CD14-positive monocyte (primary cell): ENCODE measurements at regions not wholly inside any gene's neighbourhood (a gene's known extent, or its start where the extent isn't known, plus 50 kb on each side); places are given as distances from the start of the nearest gene placed in this dataset.

Experiments used
- DNase-seq, 3 donors: peaks; one replicate each; pipeline ENCODE4 v3.0.0-alpha.2; 2011 to 2022
- H2AFZ ChIP-seq: 2 replicates; pipeline ENCODE4 v1.6.0; 2012; ENCODE audit warnings: mild to moderate bottlenecking, low read depth, low read length, inconsistent platforms; ENCODE audit not compliant: insufficient read depth, poor library complexity, severe bottlenecking
- H3K27ac ChIP-seq, 2 donors: 1 replicate in 1 of 2; 2 replicates in 1 of 2; pipeline ENCODE4 v1.5.1; 2012 to 2013; ENCODE audit warnings: low read length in 2 of 2, control low read depth in 1 of 2, inconsistent platforms in 1 of 2, low read depth in 1 of 2, mild to moderate bottlenecking in 1 of 2
- H3K27me3 ChIP-seq, 2 donors: one replicate each; pipeline versions ENCODE4 v1.6.0 to v1.6.1; 2011 to 2013; ENCODE audit warnings: low read length in 2 of 2; ENCODE audit not compliant: control insufficient read depth in 2 of 2, insufficient read depth in 2 of 2
- H3K36me3 ChIP-seq, 2 donors: replicated peaks in 1 of 2; 1 replicate in 1 of 2; 2 replicates in 1 of 2; pipeline versions ENCODE4 v1.5.1 to v1.6.1; 2012 to 2013; ENCODE audit warnings: low read length in 2 of 2, control low read depth in 1 of 2, inconsistent platforms in 1 of 2, mild to moderate bottlenecking in 1 of 2; ENCODE audit not compliant: insufficient read depth in 2 of 2, control insufficient read depth in 1 of 2
- H3K4me1 ChIP-seq, 2 donors: 1 replicate in 1 of 2; 2 replicates in 1 of 2; pipeline versions ENCODE4 v1.5.1 to v1.6.1; 2012 to 2013; ENCODE audit warnings: low read length in 2 of 2, control low read depth in 1 of 2, inconsistent platforms in 1 of 2, mild to moderate bottlenecking in 1 of 2, moderate library complexity in 1 of 2; ENCODE audit not compliant: insufficient read depth in 2 of 2, control insufficient read depth in 1 of 2
- H3K4me2 ChIP-seq: replicated peaks from 2 replicates; pipeline ENCODE3; 2012; ENCODE audit warnings: low read length, moderate library complexity, mild to moderate bottlenecking; ENCODE audit not compliant: poor library complexity, severe bottlenecking; ENCODE audit errors: extremely low read depth
- H3K4me3 ChIP-seq, 3 experiments: fragments of 200-600 bp in 1 of 3; sonication (generic) in 1 of 3; replicated peaks in 1 of 3; 1 replicate in 2 of 3; 2 replicates in 1 of 3; pipeline ENCODE4 v1.5.1; 2011 to 2013; ENCODE audit warnings: low read length in 3 of 3, mild to moderate bottlenecking in 3 of 3, control low read depth in 2 of 3, low read depth in 2 of 3, inconsistent platforms in 1 of 3, moderate library complexity in 1 of 3
- H3K79me2 ChIP-seq: 2 replicates; pipeline ENCODE4 v1.6.0; 2012; ENCODE audit warnings: mild to moderate bottlenecking, control low read depth, inconsistent platforms, low read length, moderate library complexity; ENCODE audit not compliant: insufficient read depth
- H3K9ac ChIP-seq: 2 replicates; pipeline ENCODE4 v1.6.0; 2017; ENCODE audit warnings: low read length, mild to moderate bottlenecking; ENCODE audit not compliant: insufficient read depth, poor library complexity, severe bottlenecking
- H3K9me3 ChIP-seq, 2 donors: replicated peaks in 1 of 2; 1 replicate in 1 of 2; 2 replicates in 1 of 2; pipeline versions ENCODE4 v1.5.1 to v1.6.1; 2012 to 2013; ENCODE audit warnings: low read length in 2 of 2, control low read depth in 1 of 2; ENCODE audit not compliant: control insufficient read depth in 1 of 2, insufficient read depth in 1 of 2
- H4K20me1 ChIP-seq: 2 replicates; pipeline ENCODE4 v1.6.0; 2012; ENCODE audit warnings: mild to moderate bottlenecking, low read length, control low read depth, moderate library complexity; ENCODE audit not compliant: insufficient read depth
- H3K27ac Mint-ChIP-seq, 7 donors: one replicate each; pipeline ENCODE4 v1.8.0; 2020; ENCODE audit warnings: mild to moderate bottlenecking in 7 of 7, mixed read lengths in 7 of 7, moderate library complexity in 6 of 7, inconsistent platforms in 2 of 7
- H3K27me3 Mint-ChIP-seq, 3 donors: one replicate each; pipeline ENCODE4 v1.8.0; 2021 to 2022; ENCODE audit warnings: low read depth in 3 of 3, mild to moderate bottlenecking in 3 of 3, mixed read lengths in 3 of 3, moderate library complexity in 3 of 3, inconsistent platforms in 1 of 3
- H3K36me3 Mint-ChIP-seq, 2 donors: one replicate each; pipeline ENCODE4 v1.8.0; 2020; ENCODE audit warnings: mixed read lengths in 2 of 2, inconsistent platforms in 1 of 2, mild to moderate bottlenecking in 1 of 2
- H3K4me1 Mint-ChIP-seq: one replicate; pipeline ENCODE4 v1.8.0; 2020; ENCODE audit warnings: mild to moderate bottlenecking, mixed read lengths
- H3K4me3 Mint-ChIP-seq, 2 donors: one replicate each; pipeline ENCODE4 v1.8.0; 2020; ENCODE audit warnings: mild to moderate bottlenecking in 2 of 2, mixed read lengths in 2 of 2, moderate library complexity in 1 of 2
- H3K9me3 Mint-ChIP-seq, 7 donors: one replicate each; pipeline ENCODE4 v1.8.0; 2020 to 2022; ENCODE audit warnings: mixed read lengths in 7 of 7, mild to moderate bottlenecking in 6 of 7, moderate library complexity in 6 of 7, inconsistent platforms in 2 of 7
- WGBS: methylation state at CpG from one replicate; pipeline ENCODE4 v1.1.5; 2013; ENCODE audit warnings: missing lambda C conversion rate; ENCODE audit not compliant: insufficient coverage; 5-methylcytosine and 5-hydroxymethylcytosine counted together
- intact Hi-C, 2 donors: fragments of 100-400 bp; cut with micrococcal nuclease; formaldehyde crosslinking; loops; one replicate each; pipeline versions ENCODE4 v1.15.0 to v1.15.1; 2023
- TF ChIP-seq, protein P1 (sequence below): fragments of 200-600 bp; IDR thresholded peaks from one replicate; pipeline ENCODE4 v1.8.0; 2022; ENCODE audit warnings: antibody characterized with exemption, mild to moderate bottlenecking

DNA sequence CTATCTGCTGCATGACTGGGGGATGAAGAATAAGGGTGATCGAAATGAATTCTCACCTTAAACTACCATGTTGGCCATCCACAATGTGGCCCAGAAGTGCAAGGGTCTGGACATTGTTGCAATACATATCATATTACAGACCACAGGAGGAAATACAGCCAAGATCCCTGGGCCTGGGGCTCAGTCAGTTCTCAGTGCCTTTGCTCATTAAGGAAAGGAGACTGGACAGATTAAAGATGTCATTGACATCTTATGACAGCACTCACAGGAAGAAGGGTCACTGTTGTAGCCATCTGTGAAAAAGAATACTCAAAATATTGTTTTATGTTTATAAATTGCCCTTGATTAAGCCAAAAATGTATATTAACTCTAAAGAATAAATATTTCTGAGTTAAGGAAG is 1345.2 kb downstream of the FSTL5 start:
- no peak overlapping the region for H3K4me3 ChIP-seq
- H3K4me1 ChIP-seq = no peaks in the 10 kb centered on the region
- H3K4me2 ChIP-seq = no peak overlapping the region
- Mint-ChIP-seq H3K9me3 (peaks cover 0 to 6% (median 0%) of the 10 kb centered on the region in 7 donors), H3K4me3 (no peak overlapping the region), H3K27ac (no peak overlapping the region), H3K4me1 (no peaks in the 10 kb centered on the region), H3K27me3 (peaks cover 0 to 2% (median 0%) of the 10 kb centered on the region in 3 donors), H3K36me3 (no peaks in the 10 kb centered on the region)
- TF ChIP-seq, protein P1, sequence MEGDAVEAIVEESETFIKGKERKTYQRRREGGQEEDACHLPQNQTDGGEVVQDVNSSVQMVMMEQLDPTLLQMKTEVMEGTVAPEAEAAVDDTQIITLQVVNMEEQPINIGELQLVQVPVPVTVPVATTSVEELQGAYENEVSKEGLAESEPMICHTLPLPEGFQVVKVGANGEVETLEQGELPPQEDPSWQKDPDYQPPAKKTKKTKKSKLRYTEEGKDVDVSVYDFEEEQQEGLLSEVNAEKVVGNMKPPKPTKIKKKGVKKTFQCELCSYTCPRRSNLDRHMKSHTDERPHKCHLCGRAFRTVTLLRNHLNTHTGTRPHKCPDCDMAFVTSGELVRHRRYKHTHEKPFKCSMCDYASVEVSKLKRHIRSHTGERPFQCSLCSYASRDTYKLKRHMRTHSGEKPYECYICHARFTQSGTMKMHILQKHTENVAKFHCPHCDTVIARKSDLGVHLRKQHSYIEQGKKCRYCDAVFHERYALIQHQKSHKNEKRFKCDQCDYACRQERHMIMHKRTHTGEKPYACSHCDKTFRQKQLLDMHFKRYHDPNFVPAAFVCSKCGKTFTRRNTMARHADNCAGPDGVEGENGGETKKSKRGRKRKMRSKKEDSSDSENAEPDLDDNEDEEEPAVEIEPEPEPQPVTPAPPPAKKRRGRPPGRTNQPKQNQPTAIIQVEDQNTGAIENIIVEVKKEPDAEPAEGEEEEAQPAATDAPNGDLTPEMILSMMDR = no peak
- H3K36me3 ChIP-seq = no peaks in the 10 kb centered on the region
- intact Hi-C loops = no loop called here
- no peak overlapping the region for H3K9ac ChIP-seq
- H2AFZ ChIP-seq = no peak overlapping the region
- WGBS = no CpG with 5 or more reads among the region's 1 CpG
- no peaks in the 10 kb centered on the region for H3K9me3 ChIP-seq
- no peaks in the 10 kb centered on the region for H3K79me2 ChIP-seq
- H3K27ac ChIP-seq = no peak overlapping the region
- H4K20me1 ChIP-seq = no peaks in the 10 kb centered on the region
- H3K27me3 ChIP-seq = no peaks in the 10 kb centered on the region
- DNase-seq = no peak

DNA sequence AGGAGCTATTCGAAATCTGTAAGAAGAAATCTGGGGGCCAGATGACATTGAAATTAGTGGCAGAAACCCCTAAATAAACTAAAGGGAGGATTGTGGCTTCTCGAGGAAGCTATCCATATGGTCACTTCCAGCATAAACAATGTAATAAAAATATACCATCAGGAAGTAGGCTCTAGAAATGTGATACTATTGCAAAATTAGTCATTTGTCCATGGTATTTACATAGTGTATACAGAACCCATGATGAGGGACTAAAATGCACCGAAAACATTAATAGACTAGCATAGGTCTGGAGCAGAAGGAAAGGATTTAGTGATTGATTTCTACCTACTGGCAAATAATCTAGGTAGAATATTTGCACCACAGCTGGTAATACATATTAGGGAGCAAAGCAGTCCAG is 1344.0 kb downstream of the FSTL5 start:
- TF ChIP-seq, protein P1 = no peak
- Mint-ChIP-seq H3K27me3 (no peaks in the 10 kb centered on the region), H3K4me1 (no peaks in the 10 kb centered on the region), H3K27ac (no peak overlapping the region), H3K4me3 (no peak overlapping the region), H3K9me3 (peaks cover 0 to 6% (median 0%) of the 10 kb centered on the region in 7 donors), H3K36me3 (no peaks in the 10 kb centered on the region)
- no peak overlapping the region for H3K27ac ChIP-seq
- no peaks in the 10 kb centered on the region for H3K9me3 ChIP-seq
- H3K4me3 ChIP-seq = no peak overlapping the region
- H3K36me3 ChIP-seq = no peaks in the 10 kb centered on the region
- intact Hi-C loops = no loop called here
- H4K20me1 ChIP-seq = no peaks in the 10 kb centered on the region
- H3K27me3 ChIP-seq = no peaks in the 10 kb centered on the region
- H2AFZ ChIP-seq = no peak overlapping the region
- no peaks in the 10 kb centered on the region for H3K4me1 ChIP-seq
- no peak overlapping the region for H3K9ac ChIP-seq
- no peak for DNase-seq
- no peaks in the 10 kb centered on the region for H3K79me2 ChIP-seq
- no CpG with 5 or more reads among the region's 3 CpGs for WGBS
- no peak overlapping the region for H3K4me2 ChIP-seq
